ENCODE measurements at regions not wholly inside any gene's neighbourhood (a gene's known extent, or its start where the extent isn't known, plus 50 kb on each side); places are given as distances from the start of the nearest gene placed in this dataset.

- Histone ChIP-seq H3K9me3 (ENCODE audit: control insufficient read depth, insufficient read depth, low read depth, low read length) (no peaks in the 10 kb centered on the region), H3K79me2 (ENCODE audit: control insufficient read depth, insufficient read depth, low read length) (no peaks in the 10 kb centered on the region), H3K27ac (ENCODE audit: insufficient read depth, low read length) (no peak overlapping the region), H3K4me1 (ENCODE audit: control insufficient read depth, extremely low read depth, insufficient read depth, low read length) (no peaks in the 10 kb centered on the region), H3K9ac (ENCODE audit: insufficient read depth, low read length) (no peak overlapping the region), H2AFZ (ENCODE audit: low read length) (no peak overlapping the region), H3K36me3 (ENCODE audit: control insufficient read depth, insufficient read depth, low read length) (no peaks in the 10 kb centered on the region), H4K20me1 (ENCODE audit: control insufficient read depth, extremely low read depth, insufficient read depth, low read length) (no peaks in the 10 kb centered on the region), H3K4me3 (replicated peaks in 1 of 4; ENCODE audit: control extremely low read depth in 1 of 4, insufficient read depth in 1 of 4, low read depth in 3 of 4, low read length in 4 of 4) (no peak overlapping the region), H3K27me3 (ENCODE audit: control insufficient read depth, insufficient read depth, low read length) (no peaks in the 10 kb centered on the region), H3K4me2 (ENCODE audit: extremely low read depth, insufficient read depth, low read length) (no peak overlapping the region)
- TF ChIP-seq EZH2 (IDR thresholded peaks at IDR 0.05; ENCODE audit: low read length, missing control alignments) (no peak), CTCF (conservative IDR thresholded peaks at IDR 0.05 in 1 of 2, IDR thresholded peaks at IDR 0.05 in 1 of 2; ENCODE audit: low read depth in 1 of 2, low read length in 2 of 2) (no peak)
- no peak for DNase-seq (ENCODE audit: low read depth in 2 of 2)
These were observed 159.8 kb upstream of the TMEM260 start for GRCh38 chr14:56419750-56420149.

GRCh38 chr14:56422221-56422620 lies 157.4 kb upstream of the TMEM260 start:
- no peak for DNase-seq (ENCODE audit: low read depth in 2 of 2)
- H3K27ac ChIP-seq (ENCODE audit: insufficient read depth, low read length): no peak overlapping the region
- TF ChIP-seq EZH2 (IDR thresholded peaks at IDR 0.05; ENCODE audit: low read length, missing control alignments): no peak
- no peak for TF ChIP-seq CTCF (conservative IDR thresholded peaks at IDR 0.05 in 1 of 2, IDR thresholded peaks at IDR 0.05 in 1 of 2; ENCODE audit: low read depth in 1 of 2, low read length in 2 of 2)

GRCh38 chr14:56422703-56423213 lies 156.8 kb upstream of the TMEM260 start:
- no peak overlapping the region for H3K27ac ChIP-seq (ENCODE audit: insufficient read depth, low read length)
- DNase-seq (ENCODE audit: low read depth in 2 of 2): peak; percentile 75 to 87
- H2AFZ ChIP-seq (ENCODE audit: low read length): no peak overlapping the region
- H3K27me3 ChIP-seq (ENCODE audit: control insufficient read depth, insufficient read depth, low read length): no peaks in the 10 kb centered on the region
- H3K9me3 ChIP-seq (ENCODE audit: control insufficient read depth, insufficient read depth, low read depth, low read length): no peaks in the 10 kb centered on the region
- no peaks in the 10 kb centered on the region for H3K79me2 ChIP-seq (ENCODE audit: control insufficient read depth, insufficient read depth, low read length)
- TF ChIP-seq CTCF (conservative IDR thresholded peaks at IDR 0.05 in 1 of 2, IDR thresholded peaks at IDR 0.05 in 1 of 2; ENCODE audit: low read depth in 1 of 2, low read length in 2 of 2) (peak; percentile 80 to 86), EZH2 (IDR thresholded peaks at IDR 0.05; ENCODE audit: low read length, missing control alignments) (no peak)
- H3K4me2 ChIP-seq (ENCODE audit: extremely low read depth, insufficient read depth, low read length): no peak overlapping the region
- H3K36me3 ChIP-seq (ENCODE audit: control insufficient read depth, insufficient read depth, low read length): no peaks in the 10 kb centered on the region
- H4K20me1 ChIP-seq (ENCODE audit: control insufficient read depth, extremely low read depth, insufficient read depth, low read length): no peaks in the 10 kb centered on the region
- H3K9ac ChIP-seq (ENCODE audit: insufficient read depth, low read length): no peak overlapping the region
- no peak overlapping the region for H3K4me3 ChIP-seq (replicated peaks in 1 of 4; ENCODE audit: control extremely low read depth in 1 of 4, insufficient read depth in 1 of 4, low read depth in 3 of 4, low read length in 4 of 4)
- no peaks in the 10 kb centered on the region for H3K4me1 ChIP-seq (ENCODE audit: control insufficient read depth, extremely low read depth, insufficient read depth, low read length)

More at GRCh38 chr14:56422221-56422620, 157.4 kb upstream of the TMEM260 start:
- H4K20me1 ChIP-seq (ENCODE audit: control insufficient read depth, extremely low read depth, insufficient read depth, low read length): no peaks in the 10 kb centered on the region
- no peak overlapping the region for H3K4me2 ChIP-seq (ENCODE audit: extremely low read depth, insufficient read depth, low read length)
- H3K27me3 ChIP-seq (ENCODE audit: control insufficient read depth, insufficient read depth, low read length): no peaks in the 10 kb centered on the region
- no peak overlapping the region for H2AFZ ChIP-seq (ENCODE audit: low read length)
- H3K4me1 ChIP-seq (ENCODE audit: control insufficient read depth, extremely low read depth, insufficient read depth, low read length): no peaks in the 10 kb centered on the region
- H3K4me3 ChIP-seq (replicated peaks in 1 of 4; ENCODE audit: control extremely low read depth in 1 of 4, insufficient read depth in 1 of 4, low read depth in 3 of 4, low read length in 4 of 4): no peak overlapping the region
- H3K36me3 ChIP-seq (ENCODE audit: control insufficient read depth, insufficient read depth, low read length): no peaks in the 10 kb centered on the region
- no peaks in the 10 kb centered on the region for H3K9me3 ChIP-seq (ENCODE audit: control insufficient read depth, insufficient read depth, low read depth, low read length)
- H3K9ac ChIP-seq (ENCODE audit: insufficient read depth, low read length): no peak overlapping the region
- no peaks in the 10 kb centered on the region for H3K79me2 ChIP-seq (ENCODE audit: control insufficient read depth, insufficient read depth, low read length)
